Glutamatergic neuron (in vitro differentiated cells): ENCODE measurements at regions not wholly inside any gene's neighbourhood (a gene's known extent, or its start where the extent isn't known, plus 50 kb on each side); places are given as distances from the start of the nearest gene placed in this dataset.

Source experiments
- DNase-seq: peaks from one replicate; pipeline ENCODE4 v3.0.0; 2022
- H3K27ac Mint-ChIP-seq: one replicate; pipeline ENCODE4 v1.8.0; 2020; ENCODE audit warnings: mild to moderate bottlenecking, mixed read lengths, inconsistent platforms; ENCODE audit not compliant: unreplicated experiment
- H3K27me3 Mint-ChIP-seq: one replicate; pipeline ENCODE4 v1.8.0; 2020; ENCODE audit warnings: mild to moderate bottlenecking, moderate library complexity, mixed read lengths, inconsistent platforms; ENCODE audit not compliant: unreplicated experiment
- H3K36me3 Mint-ChIP-seq: one replicate; pipeline ENCODE4 v1.8.0; 2020; ENCODE audit warnings: mild to moderate bottlenecking, mixed read lengths, inconsistent platforms; ENCODE audit not compliant: unreplicated experiment
- H3K4me1 Mint-ChIP-seq: one replicate; pipeline ENCODE4 v1.8.0; 2020; ENCODE audit warnings: mild to moderate bottlenecking, low read depth, mixed read lengths, inconsistent platforms; ENCODE audit not compliant: unreplicated experiment
- H3K4me3 Mint-ChIP-seq: one replicate; pipeline ENCODE4 v1.8.0; 2020; ENCODE audit warnings: mild to moderate bottlenecking, mixed read lengths, inconsistent platforms; ENCODE audit not compliant: unreplicated experiment
- H3K9me3 Mint-ChIP-seq: one replicate; pipeline ENCODE4 v1.8.0; 2020; ENCODE audit warnings: mild to moderate bottlenecking, moderate library complexity, mixed read lengths, inconsistent platforms; ENCODE audit not compliant: unreplicated experiment
- TF ChIP-seq, protein P1 (sequence below): fragments of 200-600 bp; sonication (generic); IDR thresholded peaks from one replicate; pipeline ENCODE4 v1.5.0; 2021; ENCODE audit not compliant: partially characterized antibody, unreplicated experiment

DNA sequence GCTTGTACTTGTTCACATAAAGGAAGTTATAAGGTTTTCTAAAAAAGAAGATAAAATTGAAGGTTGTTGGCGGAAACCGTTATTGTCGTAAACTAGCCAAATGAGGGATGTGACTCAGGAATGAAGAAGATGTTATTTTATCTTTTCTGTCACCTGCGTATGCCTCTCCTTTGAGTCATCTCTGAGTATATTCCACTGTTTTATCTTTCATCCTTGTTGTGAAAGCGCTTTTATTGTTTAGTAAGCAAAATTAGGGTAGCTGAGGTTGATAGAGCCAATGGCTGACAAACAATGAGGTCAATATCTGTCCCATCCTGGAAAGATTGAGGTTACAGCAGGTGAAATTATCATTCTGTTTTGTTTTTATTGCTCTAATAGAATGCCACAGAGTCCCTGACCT, 105.0 kb downstream of the TUSC1 start:
- H3K9me3 Mint-ChIP-seq, result no peaks in the 10 kb centered on the region
- H3K27me3 Mint-ChIP-seq, result peaks cover 1% of the 10 kb centered on the region
- no peaks in the 10 kb centered on the region for H3K4me1 Mint-ChIP-seq
- no peak for DNase-seq
- H3K36me3 Mint-ChIP-seq, result no peaks in the 10 kb centered on the region
- no peak overlapping the region for H3K4me3 Mint-ChIP-seq
- TF ChIP-seq, protein P1, sequence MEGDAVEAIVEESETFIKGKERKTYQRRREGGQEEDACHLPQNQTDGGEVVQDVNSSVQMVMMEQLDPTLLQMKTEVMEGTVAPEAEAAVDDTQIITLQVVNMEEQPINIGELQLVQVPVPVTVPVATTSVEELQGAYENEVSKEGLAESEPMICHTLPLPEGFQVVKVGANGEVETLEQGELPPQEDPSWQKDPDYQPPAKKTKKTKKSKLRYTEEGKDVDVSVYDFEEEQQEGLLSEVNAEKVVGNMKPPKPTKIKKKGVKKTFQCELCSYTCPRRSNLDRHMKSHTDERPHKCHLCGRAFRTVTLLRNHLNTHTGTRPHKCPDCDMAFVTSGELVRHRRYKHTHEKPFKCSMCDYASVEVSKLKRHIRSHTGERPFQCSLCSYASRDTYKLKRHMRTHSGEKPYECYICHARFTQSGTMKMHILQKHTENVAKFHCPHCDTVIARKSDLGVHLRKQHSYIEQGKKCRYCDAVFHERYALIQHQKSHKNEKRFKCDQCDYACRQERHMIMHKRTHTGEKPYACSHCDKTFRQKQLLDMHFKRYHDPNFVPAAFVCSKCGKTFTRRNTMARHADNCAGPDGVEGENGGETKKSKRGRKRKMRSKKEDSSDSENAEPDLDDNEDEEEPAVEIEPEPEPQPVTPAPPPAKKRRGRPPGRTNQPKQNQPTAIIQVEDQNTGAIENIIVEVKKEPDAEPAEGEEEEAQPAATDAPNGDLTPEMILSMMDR, result no peak
- H3K27ac Mint-ChIP-seq, result no peak overlapping the region

DNA sequence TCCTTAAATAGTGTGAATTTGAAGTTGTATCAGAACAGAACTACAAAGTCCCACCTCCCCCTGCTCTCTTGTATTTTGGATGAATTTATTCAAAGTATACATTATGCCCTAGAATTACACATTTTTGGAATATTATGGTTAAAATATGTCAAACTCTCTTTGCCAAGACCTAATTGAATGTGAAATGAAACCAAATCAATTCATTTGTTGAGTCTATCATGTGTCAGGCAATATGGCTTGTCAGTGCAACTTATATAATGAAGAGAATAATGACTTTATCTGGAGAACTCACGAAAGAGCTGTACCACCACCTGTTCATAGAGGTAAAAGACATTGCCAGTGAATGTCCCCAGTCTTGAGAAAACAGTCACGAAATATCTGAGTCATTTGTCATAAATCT, 106.8 kb downstream of the TUSC1 start:
- Mint-ChIP-seq H3K27ac (no peak overlapping the region), H3K36me3 (no peaks in the 10 kb centered on the region), H3K4me1 (no peaks in the 10 kb centered on the region), H3K9me3 (no peaks in the 10 kb centered on the region), H3K4me3 (no peak overlapping the region), H3K27me3 (peaks cover 1% of the 10 kb centered on the region)
- TF ChIP-seq, protein P1, result no peak
- DNase-seq, result no peak

DNA sequence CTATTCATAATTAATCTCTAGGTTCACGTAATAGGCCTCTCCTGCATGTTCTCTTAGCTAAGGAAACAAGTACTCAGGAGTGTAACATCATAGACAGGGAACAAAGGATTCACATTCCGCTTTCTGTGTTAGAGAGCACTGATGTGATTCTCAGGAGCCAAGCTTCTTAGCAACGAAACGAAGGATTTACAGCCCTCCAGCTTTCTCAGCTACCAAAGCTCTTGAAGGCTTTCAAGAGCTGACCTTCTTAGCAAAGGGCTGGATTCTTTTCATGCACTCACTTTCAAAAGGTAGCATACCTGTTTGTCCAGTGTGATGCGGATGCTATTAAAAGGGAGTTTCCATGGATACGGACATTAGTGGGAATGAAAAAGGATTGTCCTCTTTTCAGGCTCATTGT, 107.4 kb downstream of the TUSC1 start:
- DNase-seq, result no peak
- H3K27ac Mint-ChIP-seq, result no peak overlapping the region

DNA sequence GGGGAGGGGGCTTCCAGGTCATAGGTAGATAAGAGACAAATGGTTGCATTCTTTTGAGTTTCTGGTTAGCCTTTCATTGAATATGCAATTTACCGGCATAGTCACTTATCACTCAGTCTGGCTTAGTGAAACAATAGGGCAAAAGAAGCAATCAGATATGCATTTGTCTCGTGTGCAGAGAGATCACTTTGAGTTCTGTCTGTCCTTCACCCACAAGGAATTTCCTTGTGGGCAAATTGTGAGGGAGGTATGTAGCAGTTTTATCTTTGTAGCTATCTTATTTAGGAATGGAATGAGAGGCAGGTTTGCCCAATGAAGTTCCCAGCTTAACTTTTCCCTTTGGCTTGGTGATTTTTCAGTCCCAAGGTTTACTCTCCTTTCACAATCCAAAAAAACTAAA, 116.1 kb downstream of the TUSC1 start:
- DNase-seq, result no peak
- no peaks in the 10 kb centered on the region for H3K27me3 Mint-ChIP-seq
- TF ChIP-seq, protein P1, result no peak
- H3K9me3 Mint-ChIP-seq, result no peaks in the 10 kb centered on the region
- no peaks in the 10 kb centered on the region for H3K36me3 Mint-ChIP-seq
- no peak overlapping the region for H3K27ac Mint-ChIP-seq
- no peak overlapping the region for H3K4me3 Mint-ChIP-seq
- no peaks in the 10 kb centered on the region for H3K4me1 Mint-ChIP-seq

More for the DNA sequence above, 107.4 kb downstream of the TUSC1 start:
- Mint-ChIP-seq H3K27me3 (peaks cover 1% of the 10 kb centered on the region), H3K4me3 (no peak overlapping the region), H3K36me3 (no peaks in the 10 kb centered on the region), H3K9me3 (no peaks in the 10 kb centered on the region), H3K4me1 (no peaks in the 10 kb centered on the region)
- TF ChIP-seq, protein P1, result no peak

DNA sequence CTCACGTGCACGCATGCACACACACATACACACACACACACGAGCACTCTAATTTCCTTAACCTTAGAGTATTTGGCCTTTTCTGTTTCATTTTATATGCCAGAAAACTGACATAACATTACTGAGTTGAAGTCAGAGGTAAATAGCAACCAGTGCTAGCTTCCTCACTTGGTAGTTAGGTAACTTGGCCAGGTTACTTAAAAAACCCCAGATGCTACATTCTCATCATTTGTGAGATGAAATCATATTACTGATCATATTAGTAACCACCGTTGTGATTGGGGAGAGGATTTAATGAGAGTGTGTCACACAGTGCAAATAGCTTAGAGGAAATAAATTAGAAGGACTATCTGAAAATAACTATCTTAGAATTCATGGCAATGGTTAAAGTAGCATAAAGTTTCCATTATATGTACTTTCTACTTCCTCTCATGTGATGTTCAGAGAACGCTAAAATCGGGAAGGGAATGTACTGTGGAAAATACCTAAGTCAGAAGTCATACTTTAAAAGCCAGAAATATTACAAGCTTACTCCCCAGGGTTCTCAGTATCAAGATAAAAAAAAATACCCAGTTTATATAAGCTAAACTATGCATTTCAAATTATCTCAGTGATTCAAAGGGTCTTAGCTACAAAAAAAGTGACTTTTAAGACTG, 120.5 kb downstream of the TUSC1 start:
- H3K9me3 Mint-ChIP-seq, result no peaks in the 10 kb centered on the region
- no peak overlapping the region for H3K27ac Mint-ChIP-seq
- TF ChIP-seq, protein P1, result no peak
- H3K4me3 Mint-ChIP-seq, result no peak overlapping the region
- no peaks in the 10 kb centered on the region for H3K36me3 Mint-ChIP-seq
- DNase-seq, result no peak
- H3K4me1 Mint-ChIP-seq, result no peaks in the 10 kb centered on the region
- H3K27me3 Mint-ChIP-seq, result no peaks in the 10 kb centered on the region
